ENCODE measurements at regions not wholly inside any gene's neighbourhood (a gene's known extent, or its start where the extent isn't known, plus 50 kb on each side); places are given as distances from the start of the nearest gene placed in this dataset.
"Not testable (repeated sequence)": the region's sequence is repeated elsewhere in the genome, so short reads cannot be mapped to it uniquely, and the experiment has no call there.

DNA sequence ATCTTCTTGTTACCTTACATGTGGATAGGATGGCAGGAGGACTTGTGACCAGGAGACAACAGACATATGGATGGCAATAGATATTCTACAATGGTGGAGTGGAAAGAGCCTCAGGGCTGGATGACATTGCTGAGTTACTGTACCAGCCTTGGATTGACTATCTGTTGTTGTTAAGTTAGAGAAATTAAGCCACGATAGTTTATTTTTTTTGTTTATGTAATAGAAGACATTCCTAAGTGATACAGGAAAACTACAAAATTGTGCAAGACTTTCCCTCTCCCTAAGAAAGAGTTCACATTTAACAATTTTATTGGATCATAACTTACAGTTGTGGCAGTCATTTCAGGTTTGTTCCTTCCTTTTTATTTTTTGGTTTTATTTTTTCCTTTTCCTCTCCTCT, 230.7 kb upstream of the CACNA2D1 start:
- CTCF ChIA-PET: interaction anchor here (0.6 kb wide), 1 partner anchor 597 kb away, joined by 9 read pairs; no protein-coding TSS in a partner anchor
- TF ChIP-seq, protein P1, sequence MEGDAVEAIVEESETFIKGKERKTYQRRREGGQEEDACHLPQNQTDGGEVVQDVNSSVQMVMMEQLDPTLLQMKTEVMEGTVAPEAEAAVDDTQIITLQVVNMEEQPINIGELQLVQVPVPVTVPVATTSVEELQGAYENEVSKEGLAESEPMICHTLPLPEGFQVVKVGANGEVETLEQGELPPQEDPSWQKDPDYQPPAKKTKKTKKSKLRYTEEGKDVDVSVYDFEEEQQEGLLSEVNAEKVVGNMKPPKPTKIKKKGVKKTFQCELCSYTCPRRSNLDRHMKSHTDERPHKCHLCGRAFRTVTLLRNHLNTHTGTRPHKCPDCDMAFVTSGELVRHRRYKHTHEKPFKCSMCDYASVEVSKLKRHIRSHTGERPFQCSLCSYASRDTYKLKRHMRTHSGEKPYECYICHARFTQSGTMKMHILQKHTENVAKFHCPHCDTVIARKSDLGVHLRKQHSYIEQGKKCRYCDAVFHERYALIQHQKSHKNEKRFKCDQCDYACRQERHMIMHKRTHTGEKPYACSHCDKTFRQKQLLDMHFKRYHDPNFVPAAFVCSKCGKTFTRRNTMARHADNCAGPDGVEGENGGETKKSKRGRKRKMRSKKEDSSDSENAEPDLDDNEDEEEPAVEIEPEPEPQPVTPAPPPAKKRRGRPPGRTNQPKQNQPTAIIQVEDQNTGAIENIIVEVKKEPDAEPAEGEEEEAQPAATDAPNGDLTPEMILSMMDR (conservative IDR thresholded peaks at IDR 0.05; ENCODE audit: low read depth): no peak
- DNase-seq (ENCODE audit: low spot score): no peak
- POLR2A ChIA-PET (ENCODE audit: low non-redundant PET): no interaction called here
- H3K27ac ChIP-seq: no peak overlapping the region

DNA sequence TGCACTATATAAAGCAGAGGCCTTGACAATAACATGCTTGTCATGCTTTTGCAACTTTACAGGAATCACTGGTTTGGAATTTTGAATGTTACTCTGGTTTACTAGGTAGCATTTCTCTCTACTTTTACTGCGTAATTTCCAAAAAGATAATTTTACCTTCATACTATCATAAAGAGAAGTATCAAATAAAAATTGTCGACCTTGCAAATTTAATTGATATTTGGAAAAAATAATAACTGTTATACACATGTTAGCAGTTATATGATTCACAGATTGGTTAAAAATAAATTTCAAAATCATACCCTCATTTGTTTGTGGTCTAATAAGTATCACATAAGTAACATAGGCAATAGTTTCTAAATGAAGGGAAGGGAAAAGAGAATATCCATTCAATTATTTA, 228.5 kb upstream of the CACNA2D1 start:
- CTCF ChIA-PET: no interaction called here
- DNase-seq (ENCODE audit: low spot score): no peak
- H3K27ac ChIP-seq: no peak overlapping the region
- TF ChIP-seq, protein P1 (conservative IDR thresholded peaks at IDR 0.05; ENCODE audit: low read depth): no peak
- POLR2A ChIA-PET (ENCODE audit: low non-redundant PET): no interaction called here

DNA sequence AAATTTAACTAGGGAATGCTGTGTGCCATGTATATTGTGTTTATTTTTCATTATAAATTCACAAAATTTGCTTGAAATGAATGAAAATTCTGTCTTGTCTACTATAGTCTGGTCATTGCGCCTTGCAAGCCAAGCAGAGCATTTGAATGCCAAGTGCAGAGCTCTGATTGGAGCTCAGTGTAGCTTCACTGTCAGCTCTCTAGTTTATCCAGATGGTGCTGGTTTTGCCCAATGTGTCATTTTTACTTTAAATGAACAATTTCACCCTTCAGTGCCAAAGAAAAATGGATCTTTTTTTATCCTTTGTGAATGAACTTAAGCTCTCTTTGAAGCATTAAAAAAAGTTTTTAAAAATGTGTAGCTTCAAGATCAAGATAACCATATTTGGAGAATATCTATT, 225.6 kb upstream of the CACNA2D1 start:
- POLR2A ChIA-PET (ENCODE audit: low non-redundant PET): no interaction called here

DNA sequence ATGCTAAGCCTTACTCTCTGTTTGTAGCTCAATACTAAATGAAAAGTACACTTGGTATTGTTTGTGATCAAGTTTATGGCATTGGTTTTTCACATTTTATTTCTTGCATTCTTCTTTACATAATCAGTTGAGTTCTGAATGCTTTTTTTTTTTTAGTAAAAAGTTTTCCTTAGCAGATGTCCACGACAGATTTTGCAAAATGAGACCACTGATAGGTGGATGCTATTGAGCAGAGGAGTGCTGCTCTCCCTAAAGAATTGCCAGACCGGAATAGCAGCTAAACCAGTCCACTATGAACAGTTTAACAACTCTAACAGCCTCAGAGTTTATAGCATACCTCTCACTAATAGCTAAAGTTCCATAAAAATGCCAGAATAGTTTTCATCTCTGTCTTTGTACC, 225.1 kb upstream of the CACNA2D1 start:
- POLR2A ChIA-PET (ENCODE audit: low non-redundant PET): no interaction called here
- H3K27ac ChIP-seq: no peak overlapping the region
- DNase-seq (ENCODE audit: low spot score): no peak
- TF ChIP-seq, protein P1 (conservative IDR thresholded peaks at IDR 0.05; ENCODE audit: low read depth): no peak
- CTCF ChIA-PET: no interaction called here

More for the DNA sequence above, 225.6 kb upstream of the CACNA2D1 start:
- CTCF ChIA-PET: interaction anchor here (0.8 kb wide), 1 partner anchor 586 kb away, joined by 4 read pairs; no protein-coding TSS in a partner anchor
- DNase-seq (ENCODE audit: low spot score): no peak
- H3K27ac ChIP-seq: no peak overlapping the region
- TF ChIP-seq, protein P1 (conservative IDR thresholded peaks at IDR 0.05; ENCODE audit: low read depth): no peak

DNA sequence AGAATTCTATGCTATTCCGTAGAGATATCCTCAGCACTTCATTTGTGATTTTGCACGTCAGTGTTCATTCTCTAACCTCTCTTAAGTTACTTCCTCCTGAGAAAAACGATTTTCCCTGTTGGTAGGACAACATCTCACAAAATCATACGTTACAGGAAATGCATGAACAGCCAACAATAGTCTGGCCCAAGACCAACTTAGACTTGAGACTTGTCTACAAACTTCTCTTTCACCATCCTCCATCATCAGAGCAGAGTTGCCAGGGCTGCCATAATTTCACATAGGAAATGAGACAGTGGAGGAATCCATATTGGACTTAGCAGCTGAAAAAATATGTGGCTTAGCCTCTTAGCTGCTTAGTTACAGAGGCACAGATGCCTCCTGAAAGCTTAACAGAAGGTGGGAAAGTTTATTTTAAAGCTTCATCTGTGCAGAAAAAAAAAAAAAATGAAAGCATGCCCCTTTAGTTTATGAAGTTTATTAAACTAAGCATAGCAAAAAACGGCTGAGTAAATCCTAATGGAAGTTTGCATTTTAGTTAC, 222.5 kb upstream of the CACNA2D1 start:
- DNase-seq (ENCODE audit: low spot score): no peak
- no peak overlapping the region for H3K27ac ChIP-seq
- ChIA-PET POLR2A (ENCODE audit: low non-redundant PET) (no interaction called here), CTCF (interaction anchor here (0.6 kb wide), 1 partner anchor 439 kb away, joined by 4 read pairs; no protein-coding TSS in a partner anchor)
- TF ChIP-seq, protein P1 (conservative IDR thresholded peaks at IDR 0.05; ENCODE audit: low read depth): no peak

DNA sequence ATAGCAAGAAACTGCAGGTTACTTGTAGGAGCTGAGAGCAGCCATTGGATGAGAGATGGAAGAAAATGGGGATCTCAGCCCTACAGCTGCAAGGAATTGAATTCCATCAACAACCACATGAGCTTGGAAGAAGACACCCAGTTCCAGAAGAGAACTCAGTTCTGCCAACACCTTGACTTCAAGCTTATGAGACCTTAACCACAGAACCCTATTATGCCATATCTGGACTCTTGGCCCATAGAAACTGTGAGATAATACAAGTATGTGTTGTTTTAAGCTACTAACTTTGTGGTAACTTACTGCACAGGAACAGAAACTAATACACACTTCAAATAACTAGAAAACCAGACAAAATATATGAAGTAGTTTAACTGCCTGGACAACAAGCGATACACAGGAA, 212.4 kb upstream of the CACNA2D1 start:
- POLR2A ChIA-PET (ENCODE audit: low non-redundant PET): no interaction called here
- H3K27ac ChIP-seq: no peak overlapping the region
- CTCF ChIA-PET: interaction anchor here (0.6 kb wide), 1 partner anchor 22 kb away, joined by 3 read pairs; no protein-coding TSS in a partner anchor
- no peak for DNase-seq (ENCODE audit: low spot score)
- TF ChIP-seq, protein P1 (conservative IDR thresholded peaks at IDR 0.05; ENCODE audit: low read depth): no peak

DNA sequence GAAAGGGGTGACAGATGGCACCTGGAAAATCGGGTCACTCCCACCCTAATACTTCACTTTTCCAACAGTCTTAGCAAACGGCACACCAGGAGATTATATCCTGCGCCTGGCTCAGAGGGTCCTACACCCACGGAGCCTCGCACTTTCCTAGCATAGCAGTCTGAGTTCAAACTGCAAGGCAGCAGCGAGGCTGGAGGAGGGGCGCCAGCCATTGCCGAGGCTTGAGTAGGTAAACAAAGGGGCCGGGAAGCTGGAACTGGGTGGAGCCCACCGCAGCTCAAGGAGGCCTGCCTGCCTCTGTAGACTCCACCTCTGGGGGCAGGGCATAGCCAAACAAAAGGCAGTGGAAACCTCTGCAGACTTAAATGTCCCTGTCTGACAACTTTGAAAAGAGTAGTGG, 206.5 kb upstream of the CACNA2D1 start:
- DNase-seq (ENCODE audit: low spot score); POLR2A ChIA-PET (ENCODE audit: low non-redundant PET); CTCF ChIA-PET; H3K27ac ChIP-seq: not testable (repeated sequence)

Measured in RWPE1 (cell line).